Hematopoietic multipotent progenitor cell treated with erythropoietin and hydrocortisone succinate and interleukin-3 and kit ligand, for 17 days (in vitro differentiated cells): ENCODE measurements at regions not wholly inside any gene's neighbourhood (a gene's known extent, or its start where the extent isn't known, plus 50 kb on each side); places are given as distances from the start of the nearest gene placed in this dataset.
"Not testable (repeated sequence)": the region's sequence is repeated elsewhere in the genome, so short reads cannot be mapped to it uniquely, and the experiment has no call there.

Experiments
- DNase-seq: peaks from one replicate; pipeline ENCODE4 v3.0.0-alpha.2; 2015; ENCODE audit warnings: low spot score

DNA sequence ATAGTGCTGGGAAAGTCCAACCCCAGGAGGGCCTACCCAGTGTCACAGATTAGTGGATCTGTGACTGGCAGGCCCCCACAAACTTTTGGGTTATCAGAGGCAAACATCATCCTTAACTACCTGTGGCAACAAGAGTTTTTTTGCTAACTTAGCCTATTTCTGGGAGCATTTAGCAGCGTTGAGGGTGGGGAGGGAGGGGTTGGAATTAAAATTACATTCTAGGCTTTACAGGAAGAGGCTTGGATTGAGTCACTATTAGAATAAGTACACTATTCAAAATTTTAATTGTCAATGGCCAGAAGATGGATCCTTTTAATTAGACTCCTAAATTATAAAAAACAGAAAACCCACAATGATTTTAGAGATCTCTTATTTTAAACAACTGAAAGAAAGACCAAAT, 267.9 kb upstream of the NPSR1 start:
- no peak for DNase-seq

DNA sequence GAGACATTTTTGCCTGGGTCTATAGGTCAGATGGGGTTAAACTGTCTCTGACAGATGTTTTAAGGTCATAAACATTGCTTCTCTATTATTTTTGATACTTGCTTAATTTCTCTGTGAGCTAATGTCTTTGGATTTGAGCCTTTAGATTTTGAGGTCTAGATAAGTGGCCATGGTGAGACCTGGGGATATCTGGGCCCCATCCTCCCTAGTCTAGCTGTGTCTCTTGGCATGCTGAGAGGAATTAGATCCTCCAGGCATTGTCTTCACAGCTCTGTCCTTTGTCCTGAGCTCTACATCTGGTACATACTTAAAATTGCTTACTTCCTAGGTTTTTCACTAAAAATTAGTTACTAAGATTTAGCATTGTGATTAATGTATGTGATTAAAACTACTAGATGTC, 265.0 kb upstream of the NPSR1 start:
- no peak for DNase-seq

DNA sequence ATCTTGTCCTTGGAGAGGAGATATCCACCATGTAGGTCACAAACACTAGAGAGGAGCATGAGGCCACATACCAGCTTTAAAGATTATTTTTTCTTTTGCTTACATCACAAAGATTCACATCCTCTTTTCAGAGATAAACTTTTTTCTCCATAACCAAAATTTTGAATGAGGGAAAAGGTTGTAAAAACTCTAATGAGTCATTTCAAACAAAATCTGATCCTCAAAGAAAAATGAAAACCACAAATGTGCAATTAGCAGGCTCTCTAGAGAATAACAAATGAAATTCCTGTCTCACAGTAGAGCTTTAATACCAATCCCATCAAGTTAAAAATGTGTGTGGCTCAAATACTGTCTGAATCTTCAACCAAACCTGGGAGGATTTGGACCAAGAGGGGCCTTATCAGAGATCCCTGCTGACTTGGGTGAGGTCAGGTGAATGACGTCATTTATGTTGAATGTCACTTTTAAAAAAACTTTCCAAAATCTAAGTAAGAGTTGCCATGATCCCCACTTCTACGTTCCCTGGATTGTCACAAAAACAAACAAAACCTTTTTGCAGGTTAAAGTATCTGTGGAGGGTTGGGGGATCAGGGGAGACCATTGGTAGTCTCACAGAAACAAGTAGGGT, 261.5 kb upstream of the NPSR1 start:
- no peak for DNase-seq

DNA sequence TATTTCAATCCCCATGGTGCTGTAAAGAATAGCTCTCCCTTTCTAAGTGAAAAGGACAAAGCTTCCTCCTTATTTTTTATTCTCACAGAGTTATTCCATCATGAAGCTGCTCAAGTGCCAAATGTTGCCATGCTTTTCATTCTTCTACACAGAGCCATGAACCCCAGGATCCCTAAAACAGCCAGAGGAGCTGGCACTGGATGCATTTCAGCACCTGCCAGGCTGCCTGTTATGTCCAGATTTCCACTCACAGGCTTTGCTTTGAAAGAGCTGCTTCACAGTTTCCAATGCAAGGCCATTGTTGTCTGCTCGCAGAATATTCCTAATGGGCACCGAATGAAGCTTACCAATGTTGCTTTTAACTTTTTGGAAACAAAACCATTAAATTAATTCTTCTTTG, 256.2 kb upstream of the NPSR1 start:
- DNase-seq = no peak

DNA sequence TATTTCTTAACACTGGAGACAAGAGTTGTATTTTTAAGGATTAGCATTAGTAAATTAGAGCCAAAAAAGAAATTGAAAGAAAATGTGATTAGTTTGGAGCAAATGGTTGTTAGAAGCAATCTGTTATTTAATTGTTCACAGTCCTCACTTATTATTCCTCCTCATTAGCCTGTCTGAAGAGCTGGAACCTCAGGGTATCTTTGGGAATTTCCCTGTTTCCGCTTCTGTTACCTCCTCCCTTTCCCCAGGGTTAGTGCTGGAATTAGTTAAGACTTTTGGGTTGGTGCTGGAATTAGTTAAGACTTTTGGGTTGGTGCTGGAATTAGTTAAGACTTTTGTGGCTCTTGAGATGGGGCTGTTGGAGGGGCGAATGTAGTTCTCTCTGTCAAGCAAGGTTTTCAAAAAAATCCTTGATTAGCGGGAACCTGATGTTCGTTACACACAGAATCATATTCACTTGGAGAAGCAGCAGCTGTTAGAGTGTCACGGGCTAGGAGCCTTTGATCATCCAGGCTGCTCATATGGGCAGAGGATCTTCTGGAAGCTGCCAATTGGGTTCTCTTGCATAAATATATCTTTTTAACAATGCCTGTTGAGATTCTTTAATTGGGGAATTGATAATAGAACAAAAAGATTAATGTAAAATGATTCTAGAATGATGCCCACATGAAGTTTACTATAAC, 251.0 kb upstream of the NPSR1 start:
- DNase-seq = no peak

DNA sequence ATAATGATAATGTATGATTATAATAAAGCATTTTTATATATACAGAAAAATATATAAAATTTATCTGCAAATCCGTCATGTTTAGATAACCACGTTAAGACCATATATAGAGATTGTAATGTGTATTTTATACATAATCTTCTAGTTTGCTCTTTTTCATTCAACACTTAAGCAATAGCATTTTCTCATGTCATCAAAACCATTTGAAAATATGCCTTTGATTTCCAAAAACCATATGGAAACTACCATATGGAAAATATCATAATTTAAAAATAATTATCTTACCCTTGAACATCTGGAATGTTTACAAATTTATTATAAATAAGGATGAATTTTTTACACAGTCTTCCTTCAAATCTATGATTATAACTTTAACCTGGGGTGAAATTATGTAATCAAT, 250.4 kb upstream of the NPSR1 start:
- no peak for DNase-seq

DNA sequence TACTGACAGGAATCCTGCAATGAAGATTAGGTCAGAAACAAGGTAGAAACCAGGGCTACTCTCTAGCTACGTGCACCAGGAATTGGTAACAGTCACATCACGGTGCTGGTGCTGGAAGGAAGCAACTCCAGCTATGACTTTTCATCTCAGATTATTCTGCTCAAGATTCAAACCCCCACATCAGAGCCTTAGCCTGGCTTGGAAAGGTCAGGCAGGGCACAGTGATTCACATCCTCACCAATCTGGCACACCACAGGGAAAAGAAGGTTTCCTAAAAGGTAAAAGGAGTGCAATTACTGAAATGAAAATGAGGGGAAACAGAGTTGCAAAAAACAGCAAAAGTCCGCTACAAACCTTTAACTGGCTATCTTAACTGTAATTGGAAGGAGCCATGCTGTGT, 240.2 kb upstream of the NPSR1 start:
- DNase-seq = no peak

DNA sequence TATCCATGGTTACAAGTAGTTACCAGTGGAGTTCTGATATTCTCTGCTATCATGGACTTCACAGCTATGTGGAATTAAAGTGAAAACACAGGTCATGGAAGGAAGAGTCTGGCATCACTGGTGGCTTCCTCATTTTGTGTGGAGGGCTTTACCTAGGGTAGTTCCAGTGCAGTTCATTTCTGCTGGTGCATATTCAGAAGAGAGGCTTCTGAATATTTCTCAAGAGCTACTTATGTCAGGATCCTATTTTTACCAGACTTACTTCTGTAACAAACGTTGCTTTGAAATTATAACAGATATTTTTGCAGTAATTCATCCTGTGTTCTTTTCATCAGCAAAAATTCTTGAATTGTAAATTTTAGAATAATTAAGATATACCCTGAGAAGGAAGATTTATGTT, 236.5 kb upstream of the NPSR1 start:
- DNase-seq = no peak

DNA sequence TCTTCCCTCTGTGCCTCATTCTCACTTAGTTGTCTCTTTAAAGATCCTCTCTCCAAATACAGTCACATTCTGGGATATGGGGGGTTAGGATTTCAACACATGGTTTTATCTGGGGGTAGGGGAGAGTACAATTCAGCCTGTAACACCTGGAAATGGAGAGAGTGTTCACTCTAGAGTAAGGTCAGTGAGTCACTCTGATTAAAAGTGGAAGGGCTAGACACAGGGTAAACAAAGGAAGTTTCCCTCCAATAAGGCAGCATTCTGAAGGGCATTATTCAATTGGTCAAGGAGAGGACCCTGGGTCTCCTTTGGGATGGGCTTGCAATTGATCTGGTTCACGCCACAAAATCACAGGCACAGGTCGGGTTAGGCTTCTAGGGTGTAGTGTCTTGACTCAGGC, 232.8 kb upstream of the NPSR1 start:
- DNase-seq = no peak

DNA sequence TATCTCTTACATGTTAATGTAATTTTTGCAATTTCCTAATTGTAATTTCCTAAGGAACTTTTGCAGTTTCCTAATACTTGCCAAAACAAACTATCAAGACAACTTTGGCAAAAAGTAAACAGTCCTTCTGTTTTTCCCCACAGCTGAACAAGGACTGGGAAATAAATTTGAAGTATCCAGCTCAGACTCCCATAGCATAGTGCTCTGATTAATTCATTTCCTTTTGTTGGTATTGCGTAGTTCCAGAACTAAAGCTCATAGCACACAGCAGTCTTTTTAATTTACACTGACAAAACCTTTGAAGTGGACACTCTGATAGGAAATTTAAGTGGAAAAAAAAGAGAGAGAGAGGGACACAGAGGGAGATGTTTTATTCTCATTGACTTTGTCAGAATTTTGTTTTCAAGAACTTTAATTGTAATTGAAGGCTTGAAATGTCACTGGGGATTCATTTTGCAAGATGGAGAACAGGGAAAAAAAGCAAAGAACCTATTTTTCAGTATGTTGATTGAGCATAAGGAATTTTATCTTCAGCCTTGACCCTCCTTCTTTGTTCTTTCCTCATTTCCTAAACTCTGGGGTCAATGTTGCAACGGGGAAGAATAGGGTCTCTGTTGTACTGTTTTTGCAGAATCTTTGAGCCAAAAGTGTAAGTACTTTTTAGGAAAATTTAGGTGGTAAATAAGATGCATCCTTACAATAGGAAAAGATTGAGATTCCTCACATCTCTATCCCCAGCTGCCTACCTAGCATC, 232.2 kb upstream of the NPSR1 start:
- DNase-seq = no peak

DNA sequence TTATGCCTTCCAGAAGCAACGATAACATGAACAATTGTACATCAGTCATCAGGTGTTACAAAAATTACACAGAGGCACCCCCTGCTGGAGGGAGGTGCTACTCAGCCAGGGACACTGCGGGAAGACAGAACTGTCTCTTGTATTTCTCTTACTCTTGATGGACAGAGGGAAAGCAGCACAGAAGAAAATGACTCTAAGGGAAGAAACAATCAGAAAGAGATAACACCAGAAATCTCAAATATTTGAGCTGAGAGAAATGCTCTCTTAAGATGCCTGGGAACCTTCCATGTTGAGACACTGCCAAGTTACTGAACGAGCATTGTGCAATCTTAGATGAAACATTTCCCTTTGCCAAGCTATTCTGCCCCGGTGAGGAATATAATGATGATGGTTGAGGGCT, 227.6 kb upstream of the NPSR1 start:
- DNase-seq = no peak

DNA sequence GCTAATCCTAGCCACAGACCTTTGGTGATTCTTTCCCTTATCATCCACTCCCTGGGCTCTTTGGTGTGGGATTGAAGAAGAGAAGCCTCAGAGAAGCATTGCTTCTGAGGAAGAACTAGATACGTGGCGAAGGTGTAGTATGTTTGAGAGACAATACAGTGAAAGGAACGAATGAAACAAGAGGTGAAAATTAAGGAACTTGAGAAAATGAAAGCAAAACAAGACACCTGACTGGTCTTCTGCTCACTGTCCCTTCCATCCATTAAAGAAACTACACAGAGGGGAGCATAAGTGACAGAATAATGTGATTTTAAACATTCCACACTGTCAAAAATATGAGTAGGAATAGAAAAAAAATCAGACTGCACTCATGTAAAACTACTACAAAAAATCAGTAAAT, 219.6 kb upstream of the NPSR1 start:
- DNase-seq = no peak

DNA sequence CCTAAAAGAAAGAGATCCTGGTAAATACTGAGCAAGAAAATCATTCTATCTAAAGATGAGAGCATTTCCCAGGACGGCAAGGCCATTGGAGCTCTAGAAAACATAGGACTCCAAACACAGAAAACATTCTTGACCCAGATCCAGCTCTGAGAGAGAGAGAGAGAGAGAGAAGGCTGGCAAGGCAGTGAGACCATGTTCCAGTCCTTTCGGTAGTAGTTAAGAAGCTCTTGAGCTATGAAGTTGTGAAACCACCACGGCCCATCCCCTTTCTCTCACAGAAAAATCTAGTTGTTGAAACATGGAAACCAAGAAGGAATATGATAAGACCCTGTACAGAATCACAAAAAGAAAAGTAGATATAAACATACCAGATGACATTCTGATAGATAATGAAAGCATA, 212.4 kb upstream of the NPSR1 start:
- DNase-seq = no peak

DNA sequence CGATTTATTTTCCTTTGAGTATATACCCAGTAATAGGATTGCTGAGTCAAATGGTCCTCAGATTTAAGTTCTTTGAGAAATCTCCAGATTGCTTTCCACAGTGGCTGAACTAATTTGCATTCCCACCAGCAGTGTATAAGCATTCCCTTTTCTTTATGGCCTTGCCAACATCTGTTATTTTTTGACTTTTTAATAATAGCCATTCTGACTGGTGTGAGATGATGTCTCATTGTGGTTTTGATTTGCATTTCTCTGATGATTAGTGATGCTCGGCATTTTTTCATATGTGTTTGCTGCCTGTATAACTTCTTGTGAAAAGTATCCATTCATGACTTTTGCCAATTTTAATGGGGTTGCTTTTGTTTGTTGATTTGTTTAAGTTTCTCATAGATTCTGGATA, 209.5 kb upstream of the NPSR1 start:
- DNase-seq = not testable (repeated sequence)

DNA sequence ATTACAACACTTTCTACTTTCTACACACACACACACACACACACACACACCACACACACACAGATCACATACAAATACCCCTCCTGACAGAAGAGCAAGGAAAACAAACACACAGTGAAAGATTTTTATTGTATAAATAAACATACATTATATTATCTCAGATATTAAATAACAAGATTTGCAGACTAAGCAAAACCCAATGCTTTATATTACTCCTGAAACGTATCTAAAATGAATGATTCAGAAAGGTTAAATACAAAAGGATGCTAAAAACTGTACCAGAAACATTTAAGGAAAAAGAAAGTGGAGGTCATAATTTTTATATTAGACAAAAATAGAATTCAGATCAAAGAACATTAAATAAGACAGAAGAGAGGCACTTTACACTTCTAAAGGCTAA, 208.3 kb upstream of the NPSR1 start:
- DNase-seq = no peak

DNA sequence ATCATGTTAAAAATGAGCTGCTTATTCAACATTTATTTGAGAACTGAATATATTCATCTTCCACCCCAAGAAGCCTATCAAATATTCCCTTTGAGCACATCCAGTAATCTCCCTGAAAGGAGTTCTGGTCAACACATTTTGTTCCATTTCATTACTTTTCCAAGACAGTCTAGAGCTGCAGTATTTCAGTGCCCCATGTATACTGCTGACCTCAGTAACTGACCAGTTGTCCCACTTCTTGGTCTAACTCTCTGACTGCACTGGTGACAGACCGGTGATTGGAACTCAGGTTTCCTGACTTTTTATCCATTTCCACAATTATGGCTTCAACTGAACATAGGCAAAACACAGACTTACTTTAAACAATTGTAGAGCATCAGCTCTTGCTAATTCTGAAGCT, 206.8 kb upstream of the NPSR1 start:
- no peak for DNase-seq

DNA sequence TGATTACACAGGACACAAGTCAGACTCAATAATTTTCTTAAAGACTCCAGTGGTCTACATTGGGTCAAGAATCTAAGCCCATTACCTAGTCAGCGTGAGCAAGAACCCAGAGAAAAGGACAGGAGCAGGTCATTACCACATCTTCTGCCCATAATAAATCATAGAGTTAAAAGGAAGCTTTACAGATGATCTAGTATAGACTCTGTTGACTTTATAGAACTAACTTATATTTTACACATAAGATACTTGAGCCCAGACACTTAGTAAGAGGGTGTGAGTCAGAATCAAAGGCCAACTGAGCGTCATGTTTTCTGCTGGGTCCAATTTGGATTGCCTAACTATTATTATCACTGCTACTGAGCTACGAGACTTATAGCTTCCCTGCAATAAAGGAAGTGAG, 206.1 kb upstream of the NPSR1 start:
- no peak for DNase-seq

DNA sequence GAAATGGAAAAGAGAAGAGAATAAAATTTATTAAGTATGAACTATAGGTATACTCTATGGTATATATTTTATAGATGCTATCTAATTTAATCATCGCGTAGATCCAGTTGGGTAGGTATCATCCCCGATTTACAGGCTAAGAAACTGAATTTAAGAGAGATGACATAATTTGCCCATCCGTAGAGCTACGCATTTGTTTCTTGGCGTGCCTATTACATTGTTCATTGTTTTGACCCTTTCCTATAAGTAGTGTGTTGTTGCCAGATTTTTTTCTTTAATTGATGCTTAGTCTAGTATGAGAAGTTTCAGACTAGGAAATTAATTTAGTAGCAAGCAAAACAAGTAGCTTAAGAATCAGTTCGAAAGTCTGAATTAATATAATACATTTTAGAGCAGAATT, 205.7 kb upstream of the NPSR1 start:
- DNase-seq = no peak

DNA sequence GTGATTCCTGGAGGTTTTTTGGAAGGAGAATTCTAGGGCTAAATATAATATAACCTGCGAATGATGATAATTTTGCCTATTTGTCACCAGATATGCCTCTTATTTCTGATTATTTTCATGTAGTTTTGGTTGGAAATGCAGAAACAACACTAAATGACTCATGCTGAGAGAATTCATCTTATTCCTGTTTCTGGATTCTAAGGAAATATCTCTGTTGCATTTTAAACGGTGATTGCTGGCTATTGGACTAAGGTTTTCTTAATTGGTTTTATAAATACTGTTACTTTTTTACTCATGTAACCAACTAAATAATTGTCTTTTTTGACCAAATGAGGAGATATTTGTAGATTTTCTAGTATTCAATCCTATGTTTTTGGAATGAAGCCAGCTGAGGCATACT, 204.9 kb upstream of the NPSR1 start:
- no peak for DNase-seq

DNA sequence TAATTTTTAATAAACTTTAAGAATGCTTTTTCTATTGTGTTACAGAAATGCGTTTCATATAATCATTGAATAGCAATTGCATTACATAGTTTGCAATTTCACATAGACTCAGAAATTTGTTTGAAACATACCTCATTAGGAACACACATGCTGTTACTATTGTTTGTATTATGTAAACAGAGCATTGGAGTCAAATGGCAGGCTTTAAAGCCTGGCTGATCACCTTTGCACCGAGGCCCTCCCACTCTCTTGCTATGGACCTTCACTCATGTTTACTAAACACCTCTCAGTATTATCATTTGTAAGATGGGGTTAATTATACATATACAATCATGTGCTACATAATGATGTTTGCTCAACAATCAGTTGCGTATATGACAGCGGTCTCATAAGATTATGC, 203.6 kb upstream of the NPSR1 start:
- DNase-seq = no peak

DNA sequence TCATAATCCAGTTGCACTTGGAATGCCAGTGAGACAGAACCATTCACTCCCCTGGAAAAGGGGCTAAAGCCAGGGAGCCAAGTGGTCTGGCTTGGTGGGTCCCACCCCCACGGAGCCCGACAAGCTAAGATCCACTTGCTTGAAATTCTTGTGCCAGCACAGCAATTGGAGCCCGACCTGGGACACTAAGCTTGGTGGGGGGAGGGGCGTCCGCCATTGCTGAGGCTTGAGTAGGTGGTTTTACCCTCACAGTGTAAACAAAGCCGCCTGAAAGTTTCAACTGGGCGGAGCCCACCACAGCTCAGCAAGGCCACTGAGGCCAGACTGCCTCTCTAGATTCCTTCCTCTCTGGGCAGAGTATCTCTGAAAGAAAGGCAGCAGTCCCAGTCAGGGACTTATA, 200.7 kb upstream of the NPSR1 start:
- no peak for DNase-seq

DNA sequence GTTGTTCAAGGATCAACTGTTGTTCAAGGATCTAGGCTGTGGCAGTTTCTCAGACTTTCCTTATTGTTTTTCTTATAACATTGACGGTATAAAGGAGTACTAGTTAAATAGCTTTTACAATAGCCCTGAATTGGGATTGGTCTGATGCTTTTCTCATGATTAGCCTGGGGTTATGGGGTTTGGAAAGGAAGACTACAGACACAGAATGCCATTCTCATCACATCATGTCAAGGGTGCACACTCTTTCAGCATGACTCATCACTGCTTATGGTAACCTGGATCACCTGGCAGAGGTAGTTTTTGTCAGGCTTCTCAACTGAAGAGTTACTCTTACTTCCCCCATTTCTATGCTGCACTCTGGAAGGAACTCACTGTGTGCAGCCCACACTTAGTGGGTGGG, 194.2 kb upstream of the NPSR1 start:
- DNase-seq = no peak

DNA sequence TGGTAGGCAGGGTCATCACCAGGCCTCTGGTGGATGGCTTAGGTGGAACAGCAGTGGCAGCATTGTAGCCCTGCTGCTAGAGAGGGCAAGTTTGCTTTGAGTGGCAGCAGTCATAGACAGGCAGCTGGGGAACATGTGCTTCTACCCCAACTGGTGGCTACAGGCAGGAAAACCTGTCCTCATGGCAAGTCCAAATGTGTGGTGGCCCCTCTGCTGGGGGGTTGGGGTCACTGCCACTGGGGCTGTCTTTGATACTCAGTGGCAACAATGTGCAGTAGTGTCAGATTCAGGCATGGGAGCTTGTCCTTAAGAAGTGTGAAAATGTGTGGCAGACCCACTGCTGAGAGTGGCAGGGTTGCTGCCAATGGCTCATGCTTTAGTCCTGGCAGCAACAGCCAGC, 186.2 kb upstream of the NPSR1 start:
- DNase-seq = no peak

DNA sequence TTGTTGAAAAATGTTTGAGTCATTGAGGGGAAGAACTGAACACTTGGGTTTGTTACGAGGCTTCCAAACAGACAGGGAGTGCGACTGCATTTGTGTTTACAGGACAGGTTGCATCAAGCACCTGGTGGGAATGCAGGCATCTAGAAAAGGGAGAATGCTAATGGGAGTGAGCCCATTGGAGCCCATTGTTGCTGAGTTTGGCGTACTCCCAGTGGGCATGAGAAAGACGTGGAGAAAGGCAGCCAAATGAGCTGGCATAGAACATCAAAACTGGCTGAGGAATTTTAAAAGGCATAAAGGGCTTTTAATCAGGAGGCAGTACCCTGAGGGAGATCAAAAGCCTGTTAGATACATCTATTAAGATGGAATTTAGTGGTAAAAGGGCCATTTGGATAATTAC, 171.6 kb upstream of the NPSR1 start:
- DNase-seq = no peak
